Stimulated activated CD8-positive, alpha-beta memory T cell treated with anti-CD3 and anti-CD28 coated beads, Interleukin-4, amount 100 ng/mL, for 4 hours (primary cell): ENCODE measurements at regions not wholly inside any gene's neighbourhood (a gene's known extent, or its start where the extent isn't known, plus 50 kb on each side); places are given as distances from the start of the nearest gene placed in this dataset.

Experiments used
- DNase-seq, 2 donors: peaks; one replicate each; pipeline ENCODE4 v3.0.0-alpha.2; 2020; ENCODE audit warnings: low read depth in 2 of 2, low spot score in 1 of 2

DNA sequence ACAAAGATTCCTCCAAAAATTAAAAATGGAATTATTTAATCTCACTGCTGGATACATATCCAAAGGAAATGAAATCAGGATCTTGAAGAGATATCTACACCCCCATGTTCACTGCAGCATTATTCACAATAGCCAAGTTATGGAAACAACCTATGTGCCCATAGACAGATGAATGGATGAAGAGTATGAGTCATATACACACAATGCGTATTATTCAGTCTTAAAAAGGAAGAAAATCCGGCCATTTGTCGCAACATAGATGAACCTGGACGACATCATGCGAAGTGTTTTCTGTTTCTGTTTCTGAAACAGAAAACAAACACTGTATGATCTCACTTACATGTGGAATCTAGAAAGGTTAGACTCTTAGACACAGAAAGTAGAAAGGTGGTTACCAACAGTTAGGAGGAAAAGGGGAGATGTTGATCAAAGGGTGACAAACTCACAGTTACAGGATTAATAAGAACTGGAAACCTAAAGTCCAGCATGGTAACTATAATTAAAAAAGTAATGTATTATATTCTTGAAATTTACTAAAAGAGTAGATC lies 87.8 kb upstream of the ERBB4 start:
- no peak for DNase-seq

DNA sequence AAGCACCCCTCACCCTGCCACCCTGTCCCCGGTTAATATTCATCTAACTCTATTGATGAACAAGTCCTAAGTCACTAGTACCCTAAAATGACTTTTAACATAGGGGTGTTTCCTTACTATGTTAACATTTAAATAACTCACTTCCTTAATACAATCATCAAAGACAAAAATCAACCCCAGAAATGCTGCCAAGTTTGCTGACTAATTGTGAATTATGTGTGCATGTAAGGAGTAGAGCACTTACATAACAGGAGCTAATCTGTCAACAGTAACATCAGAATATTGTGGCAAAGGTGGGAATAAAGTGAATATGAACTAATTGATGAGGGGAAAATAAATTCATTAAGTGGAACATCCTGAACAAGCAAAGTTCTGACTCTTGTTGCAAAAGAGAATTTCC lies 81.4 kb upstream of the ERBB4 start:
- DNase-seq = no peak

DNA sequence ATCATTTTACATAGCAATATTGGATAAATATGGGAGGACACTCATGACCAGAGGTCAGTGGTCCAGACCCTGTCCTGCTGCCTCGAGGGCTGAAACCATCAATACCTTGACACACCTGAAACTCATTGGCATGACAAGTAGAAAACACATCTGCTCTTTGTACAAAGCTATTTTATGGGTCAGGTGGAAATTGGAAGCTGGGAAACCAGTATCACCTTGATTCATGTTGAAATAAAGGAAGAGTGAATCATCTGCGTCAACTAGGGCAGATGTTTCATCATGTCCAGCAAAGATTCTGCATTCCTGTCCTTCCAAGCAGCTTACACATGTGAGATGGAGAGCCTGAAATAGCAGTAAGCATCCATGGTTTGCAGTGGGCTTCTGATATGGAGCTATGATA lies 80.0 kb upstream of the ERBB4 start:
- no peak for DNase-seq

DNA sequence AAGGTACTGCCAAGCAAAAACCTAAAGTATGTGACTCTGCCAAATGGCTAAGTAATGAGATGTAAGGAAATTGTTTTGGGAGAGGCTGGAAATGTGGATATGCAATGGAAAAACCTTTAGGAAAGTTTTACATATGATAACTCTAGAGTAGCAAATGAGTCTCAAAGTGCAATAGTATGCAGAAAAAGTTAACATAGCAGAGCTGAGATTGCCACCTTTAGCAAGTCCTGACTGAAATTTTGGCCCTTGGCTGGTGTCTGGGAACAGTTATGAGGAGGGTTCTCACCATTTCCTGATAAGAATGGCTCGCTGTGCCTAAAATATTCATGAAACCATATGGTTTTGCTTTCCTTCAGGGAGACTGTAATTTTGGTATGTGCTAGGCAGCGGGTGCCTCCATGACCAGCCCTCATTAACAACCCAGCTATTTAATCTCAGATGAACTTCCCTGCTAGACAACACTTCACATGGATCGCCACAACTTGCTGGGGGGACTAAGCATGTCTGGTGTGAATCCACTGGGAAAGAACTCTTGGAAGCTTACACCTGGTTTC lies 72.3 kb upstream of the ERBB4 start:
- no peak for DNase-seq

DNA sequence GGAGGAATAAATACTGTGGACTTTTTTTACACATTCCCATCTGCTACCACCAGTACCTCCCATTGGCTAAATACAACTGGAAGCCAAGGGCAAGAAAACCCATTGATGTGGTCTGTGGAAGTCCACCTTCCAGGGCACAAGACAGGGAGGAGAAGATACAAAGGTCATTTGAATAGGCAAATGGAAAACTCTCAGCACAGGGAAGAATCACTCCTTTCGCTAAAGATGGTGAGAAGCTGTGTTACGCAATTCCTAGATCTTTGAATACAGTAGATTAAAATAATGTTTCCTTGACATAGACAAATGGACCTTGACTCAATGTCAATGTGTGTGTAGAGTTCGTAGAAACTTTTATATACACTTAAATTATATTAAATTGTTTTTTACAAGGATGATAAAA lies 70.9 kb upstream of the ERBB4 start:
- no peak for DNase-seq

DNA sequence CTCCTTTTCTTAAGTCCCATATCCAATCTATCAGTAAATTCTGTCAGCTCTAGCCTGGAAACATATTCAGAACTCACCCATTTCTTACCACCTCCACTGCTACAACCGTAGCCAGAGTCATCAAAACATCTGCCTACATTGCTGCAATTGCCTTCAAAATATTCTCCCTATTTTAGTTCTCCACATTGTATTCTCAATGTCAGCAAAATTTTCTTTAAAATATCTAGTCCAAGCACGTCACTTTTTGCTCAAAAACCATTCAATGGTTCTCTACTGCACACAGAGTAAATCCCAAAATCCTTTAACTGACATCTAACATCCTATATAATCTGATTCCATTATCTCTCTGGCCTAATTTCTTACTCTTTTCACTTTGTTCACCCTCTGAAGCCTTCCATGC lies 68.5 kb upstream of the ERBB4 start:
- DNase-seq = no peak

DNA sequence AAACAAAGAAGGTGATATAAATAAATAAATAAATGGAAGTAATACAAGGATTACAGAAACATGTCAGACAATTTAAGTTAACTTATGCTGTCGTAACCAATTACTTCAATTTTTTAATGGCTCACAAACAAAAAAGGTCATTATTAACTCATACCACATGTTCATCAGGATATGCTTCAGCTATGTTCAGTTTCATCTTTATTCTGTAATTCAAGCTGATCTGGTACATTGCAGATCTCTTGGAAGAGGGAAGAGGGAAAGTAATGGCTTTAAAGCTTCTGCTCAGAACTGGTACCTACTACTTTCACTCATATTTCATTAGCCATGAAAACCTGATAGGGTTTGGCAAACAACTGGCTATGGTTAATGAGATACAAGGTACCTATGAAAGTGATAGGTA lies 67.6 kb upstream of the ERBB4 start:
- DNase-seq = no peak

DNA sequence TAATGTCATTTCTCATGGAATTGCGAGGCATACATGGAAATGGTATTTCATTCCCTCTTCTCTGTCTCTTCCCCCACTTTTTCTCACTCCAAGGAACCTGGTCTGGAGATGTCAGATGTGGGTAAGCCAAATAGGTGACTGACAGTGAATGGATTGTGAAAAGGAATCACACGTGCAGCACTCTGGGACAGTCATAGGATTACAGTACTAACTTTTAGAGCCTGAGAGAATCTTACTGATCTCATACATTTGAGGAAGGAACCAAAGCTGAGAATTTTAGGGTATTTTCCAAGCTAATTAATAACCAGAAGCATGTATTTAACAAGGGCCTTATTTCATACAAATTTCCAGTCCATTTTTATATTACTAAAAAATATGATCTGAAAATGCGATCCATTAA lies 58.1 kb upstream of the ERBB4 start:
- no peak for DNase-seq

DNA sequence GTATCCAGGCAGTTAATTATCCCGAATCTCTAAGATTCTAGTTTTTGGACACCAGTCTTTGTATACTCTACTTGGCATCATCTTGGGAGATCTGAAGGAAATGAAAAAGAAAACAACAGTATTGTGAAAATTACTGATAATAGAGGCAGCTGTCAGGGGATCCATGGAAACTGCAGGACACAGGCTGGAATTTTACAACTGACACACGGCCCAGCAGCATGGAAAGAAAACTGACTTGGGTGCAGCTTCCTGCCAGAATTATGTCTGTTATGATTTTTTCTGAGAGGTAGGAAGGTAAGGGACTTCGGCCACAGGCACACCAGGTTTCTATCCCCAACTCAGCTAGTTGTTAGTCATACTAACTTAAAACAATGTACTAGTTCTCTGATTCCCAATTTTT lies 57.7 kb upstream of the ERBB4 start:
- DNase-seq = no peak

DNA sequence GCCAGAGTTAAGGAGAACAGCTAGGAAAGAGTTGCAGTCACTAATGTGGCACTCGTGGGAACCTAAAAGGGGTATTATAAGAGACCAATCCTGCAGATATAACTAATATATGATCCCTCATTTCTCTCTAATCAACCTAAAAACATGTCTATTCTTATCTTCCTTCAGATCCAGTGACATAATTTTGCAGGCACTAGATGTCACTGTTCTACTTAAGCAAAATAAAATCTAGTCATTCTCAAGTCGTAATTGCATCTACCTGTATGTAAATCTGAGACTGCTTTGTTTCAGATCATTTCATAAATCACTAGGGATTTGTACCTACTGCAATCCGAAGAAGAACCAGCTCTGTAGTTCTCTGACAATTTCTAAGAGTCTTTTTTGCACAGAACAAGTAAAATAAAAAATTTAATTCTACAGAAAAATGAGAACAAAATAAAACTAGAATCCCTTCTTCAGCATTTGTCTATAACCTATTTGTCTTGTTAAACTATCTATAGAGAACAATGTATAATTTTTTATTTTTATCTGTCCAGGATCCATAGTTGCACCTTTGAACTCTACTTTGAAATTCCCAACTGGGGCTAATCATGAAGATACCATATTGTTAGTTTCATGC lies 56.5 kb upstream of the ERBB4 start:
- no peak for DNase-seq

DNA sequence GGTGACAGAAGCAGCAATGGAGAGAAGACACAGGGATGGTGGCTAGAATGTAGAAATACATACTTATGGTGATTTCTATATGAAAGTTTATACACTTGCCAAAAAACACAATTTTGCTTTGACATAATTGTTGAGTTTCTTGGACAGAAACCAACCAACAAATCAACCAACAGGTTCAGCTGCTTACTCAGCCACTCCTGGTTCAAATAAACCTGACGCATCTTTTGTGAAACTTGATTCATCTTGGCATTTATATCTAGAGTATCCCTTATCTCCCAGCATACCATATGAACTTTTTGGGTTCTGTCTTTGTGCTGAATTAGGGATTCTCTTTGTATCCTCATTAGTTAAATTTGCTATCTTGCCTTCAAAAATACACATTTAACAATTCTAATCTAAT lies 54.1 kb upstream of the ERBB4 start:
- DNase-seq = no peak
